Mesendoderm (in vitro differentiated cells): ENCODE measurements at regions not wholly inside any gene's neighbourhood (a gene's known extent, or its start where the extent isn't known, plus 50 kb on each side); places are given as distances from the start of the nearest gene placed in this dataset.

Experiments used
- DNase-seq: peaks from one replicate; pipeline ENCODE4 v3.0.0; 2013
- H2AK5ac ChIP-seq: 2 replicates; pipeline ENCODE4 v1.6.1; 2013; ENCODE audit warnings: low read length, inconsistent platforms
- H2BK120ac ChIP-seq: 2 replicates; pipeline ENCODE4 v1.6.1; 2013; ENCODE audit warnings: low read depth, mild to moderate bottlenecking, low read length, moderate library complexity, mixed read lengths
- H2BK15ac ChIP-seq: replicated peaks from 2 replicates; pipeline ENCODE4 v1.6.1; 2013; ENCODE audit warnings: low read depth, mild to moderate bottlenecking, moderate library complexity
- H2BK5ac ChIP-seq: 2 replicates; pipeline ENCODE4 v1.6.1; 2013; ENCODE audit warnings: low read length, inconsistent platforms
- H3K18ac ChIP-seq: 2 replicates; pipeline ENCODE4 v1.6.1; 2013; ENCODE audit warnings: mild to moderate bottlenecking, low read length, mixed read lengths
- H3K23ac ChIP-seq: one replicate; pipeline ENCODE4 v1.6.1; 2013; ENCODE audit warnings: low read length
- H3K27ac ChIP-seq: 2 replicates; pipeline ENCODE4 v1.5.1; 2013; ENCODE audit warnings: low read depth, mild to moderate bottlenecking, inconsistent platforms, low read length, moderate library complexity
- H3K27me3 ChIP-seq: 2 replicates; pipeline ENCODE4 v1.6.1; 2013; ENCODE audit warnings: low read length, control low read depth, mild to moderate bottlenecking, inconsistent platforms; ENCODE audit not compliant: insufficient read depth, poor library complexity
- H3K36me3 ChIP-seq: 2 replicates; pipeline ENCODE4 v1.6.1; 2013; ENCODE audit warnings: low read length, inconsistent platforms; ENCODE audit not compliant: control insufficient read depth, insufficient read depth
- H3K4ac ChIP-seq: one replicate; pipeline ENCODE4 v1.6.1; 2013; ENCODE audit warnings: low read depth, mild to moderate bottlenecking, low read length, moderate library complexity
- H3K4me1 ChIP-seq: 2 replicates; pipeline ENCODE4 v1.6.1; 2013; ENCODE audit warnings: low read depth, low read length, inconsistent platforms; ENCODE audit not compliant: control insufficient read depth
- H3K4me2 ChIP-seq: 2 replicates; pipeline ENCODE4 v1.6.1; 2013; ENCODE audit warnings: low read length
- H3K4me3 ChIP-seq: 2 replicates; pipeline ENCODE4 v1.5.1; 2013; ENCODE audit warnings: mild to moderate bottlenecking, low read length
- H3K56ac ChIP-seq: one replicate; pipeline ENCODE4 v1.6.1; 2013; ENCODE audit warnings: low read length
- H3K79me1 ChIP-seq: 2 replicates; pipeline ENCODE4 v1.6.1; 2013; ENCODE audit warnings: low read length, inconsistent platforms
- H3K79me2 ChIP-seq: 2 replicates; pipeline ENCODE4 v1.6.1; 2013; ENCODE audit warnings: mild to moderate bottlenecking, low read length; ENCODE audit not compliant: control insufficient read depth, insufficient read depth
- H3K9ac ChIP-seq: 2 replicates; pipeline ENCODE4 v1.6.1; 2013; ENCODE audit warnings: low read length, inconsistent platforms
- H4K5ac ChIP-seq: one replicate; pipeline ENCODE4 v1.6.1; 2013; ENCODE audit warnings: low read length
- H4K8ac ChIP-seq: one replicate; pipeline ENCODE4 v1.6.1; 2013; ENCODE audit warnings: low read depth, mild to moderate bottlenecking, control low read depth, low read length, moderate library complexity
- WGBS: extraction: QIAGEN DNeasy Blood & Tissue Kit; methylation state at CpG from one replicate; pipeline ENCODE4 v1.1.7; 2013; ENCODE audit warnings: low lambda C conversion rate, missing lambda C conversion rate; ENCODE audit not compliant: insufficient coverage; ENCODE audit errors: extremely low coverage; 5-methylcytosine and 5-hydroxymethylcytosine counted together

DNA sequence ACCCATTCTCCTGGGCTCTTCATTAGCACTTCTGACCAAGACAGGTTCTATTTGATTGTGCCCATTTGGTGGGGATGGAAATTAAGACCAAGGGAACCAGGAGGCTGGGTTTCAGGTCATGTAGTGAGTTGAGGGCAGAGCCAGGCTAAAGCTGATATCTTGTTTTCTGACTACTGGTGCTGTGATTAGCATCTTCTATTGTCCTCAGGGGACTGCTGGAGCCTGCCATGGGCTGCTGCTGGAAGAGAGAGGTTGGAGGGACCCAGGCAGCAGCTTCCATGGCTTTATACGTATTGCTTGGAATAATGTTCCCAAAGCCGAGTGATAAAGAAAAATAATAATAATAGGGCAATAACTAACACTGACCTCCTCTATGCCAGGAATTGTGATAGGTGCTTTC, 211.4 kb upstream of the ROPN1 start:
- H3K4me3 ChIP-seq = no peak overlapping the region
- H2AK5ac ChIP-seq = no peak overlapping the region
- no peaks in the 10 kb centered on the region for H3K27me3 ChIP-seq
- H3K79me1 ChIP-seq = no peaks in the 10 kb centered on the region
- no peak overlapping the region for H2BK120ac ChIP-seq
- H4K8ac ChIP-seq = no peak overlapping the region
- H2BK15ac ChIP-seq = no peak overlapping the region
- H3K23ac ChIP-seq = no peak overlapping the region
- H3K9ac ChIP-seq = no peak overlapping the region
- no peak for DNase-seq
- H3K36me3 ChIP-seq = no peaks in the 10 kb centered on the region
- H3K27ac ChIP-seq = no peak overlapping the region
- no peaks in the 10 kb centered on the region for H3K79me2 ChIP-seq
- H3K4me2 ChIP-seq = no peak overlapping the region
- H3K4me1 ChIP-seq = peaks cover 3% of the 10 kb centered on the region
- no peak overlapping the region for H3K4ac ChIP-seq
- no peak overlapping the region for H3K18ac ChIP-seq
- H3K56ac ChIP-seq = no peak overlapping the region
- no peak overlapping the region for H4K5ac ChIP-seq
- no peak overlapping the region for H2BK5ac ChIP-seq
- WGBS = no CpG with 5 or more reads among the region's 2 CpGs

DNA sequence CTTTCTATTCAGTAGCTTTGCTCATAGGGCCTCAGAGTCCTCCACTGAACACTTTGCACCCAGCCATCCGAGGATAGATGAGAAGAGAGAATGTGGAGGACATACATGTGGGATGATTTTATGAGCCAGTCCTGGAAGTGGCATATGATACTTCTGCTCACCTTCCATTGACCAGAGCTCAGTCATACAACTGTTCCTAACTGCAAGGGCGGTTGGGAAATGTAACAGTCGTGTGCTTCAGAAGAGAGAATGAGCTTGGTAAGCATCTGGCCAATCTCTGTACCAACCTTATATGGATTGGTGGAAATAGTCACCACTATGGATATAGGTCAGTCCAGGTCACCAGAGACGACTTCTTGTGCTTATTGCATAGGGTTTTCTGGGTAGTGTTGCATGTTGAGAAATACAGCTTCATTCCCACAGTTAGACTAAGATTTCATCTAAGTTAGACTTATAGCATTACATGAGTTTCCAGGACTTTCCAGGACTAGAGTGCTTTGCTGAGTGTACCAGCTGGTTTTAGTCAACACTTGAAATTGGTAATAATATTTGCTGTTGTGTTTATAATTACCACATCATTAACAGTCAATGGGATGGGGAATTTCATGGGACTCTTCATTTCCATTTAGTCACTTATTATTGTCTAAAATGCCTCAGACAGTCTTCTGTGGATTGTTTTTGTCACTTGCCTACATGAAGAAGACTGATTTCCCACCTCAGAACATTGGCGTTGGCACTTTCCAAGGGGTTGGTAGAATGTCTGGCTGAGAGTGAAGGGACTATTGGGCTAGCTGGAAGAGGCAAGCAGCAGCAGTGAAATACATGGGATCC, 214.5 kb upstream of the ROPN1 start:
- H3K27ac ChIP-seq = no peak overlapping the region
- H3K9ac ChIP-seq = no peak overlapping the region
- no peaks in the 10 kb centered on the region for H3K79me2 ChIP-seq
- no peak overlapping the region for H3K23ac ChIP-seq
- H3K56ac ChIP-seq = no peak overlapping the region
- no peaks in the 10 kb centered on the region for H3K27me3 ChIP-seq
- H4K5ac ChIP-seq = no peak overlapping the region
- no peak overlapping the region for H2BK5ac ChIP-seq
- no peak for DNase-seq
- H3K4me3 ChIP-seq = no peak overlapping the region
- WGBS = no CpG with 5 or more reads among the region's 5 CpGs
- H3K36me3 ChIP-seq = no peaks in the 10 kb centered on the region
- no peak overlapping the region for H3K18ac ChIP-seq
- peaks cover 3% of the 10 kb centered on the region for H3K4me1 ChIP-seq
- no peak overlapping the region for H2BK15ac ChIP-seq
- H3K4ac ChIP-seq = no peak overlapping the region
- no peak overlapping the region for H4K8ac ChIP-seq
- no peak overlapping the region for H3K4me2 ChIP-seq
- no peaks in the 10 kb centered on the region for H3K79me1 ChIP-seq
- H2BK120ac ChIP-seq = no peak overlapping the region
- no peak overlapping the region for H2AK5ac ChIP-seq

DNA sequence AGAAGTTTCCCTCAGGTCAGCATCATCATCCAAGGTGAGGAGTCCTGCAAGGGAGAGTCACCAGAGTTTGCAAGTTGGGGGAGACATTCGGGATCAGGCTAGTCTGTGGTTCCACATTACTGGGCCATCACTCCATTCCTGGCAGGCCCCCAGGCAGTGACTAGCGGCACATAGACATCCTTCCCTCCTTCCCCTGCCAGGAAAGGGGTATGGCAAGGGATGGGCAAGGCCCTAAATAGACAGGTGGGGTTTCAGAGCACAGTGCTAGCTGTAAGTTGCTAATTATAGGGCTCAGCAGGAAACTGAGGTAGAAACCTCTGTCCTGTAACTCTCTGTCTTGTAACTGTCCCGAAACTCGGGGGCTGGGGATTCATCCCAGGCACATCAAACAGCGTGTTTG, 215.2 kb upstream of the ROPN1 start:
- H2BK15ac ChIP-seq = no peak overlapping the region
- no peaks in the 10 kb centered on the region for H3K79me2 ChIP-seq
- no peak overlapping the region for H2AK5ac ChIP-seq
- no peaks in the 10 kb centered on the region for H3K36me3 ChIP-seq
- no peak overlapping the region for H3K9ac ChIP-seq
- H3K4ac ChIP-seq = no peak overlapping the region
- WGBS = no CpG with 5 or more reads among the region's 5 CpGs
- H3K18ac ChIP-seq = no peak overlapping the region
- H2BK5ac ChIP-seq = no peak overlapping the region
- no peak overlapping the region for H3K27ac ChIP-seq
- no peak for DNase-seq
- H3K79me1 ChIP-seq = no peaks in the 10 kb centered on the region
- H4K8ac ChIP-seq = no peak overlapping the region
- no peak overlapping the region for H4K5ac ChIP-seq
- H3K56ac ChIP-seq = no peak overlapping the region
- no peak overlapping the region for H3K4me3 ChIP-seq
- H3K4me1 ChIP-seq = peaks cover 3% of the 10 kb centered on the region
- no peak overlapping the region for H3K23ac ChIP-seq
- no peak overlapping the region for H3K4me2 ChIP-seq
- H3K27me3 ChIP-seq = no peaks in the 10 kb centered on the region
- no peak overlapping the region for H2BK120ac ChIP-seq

DNA sequence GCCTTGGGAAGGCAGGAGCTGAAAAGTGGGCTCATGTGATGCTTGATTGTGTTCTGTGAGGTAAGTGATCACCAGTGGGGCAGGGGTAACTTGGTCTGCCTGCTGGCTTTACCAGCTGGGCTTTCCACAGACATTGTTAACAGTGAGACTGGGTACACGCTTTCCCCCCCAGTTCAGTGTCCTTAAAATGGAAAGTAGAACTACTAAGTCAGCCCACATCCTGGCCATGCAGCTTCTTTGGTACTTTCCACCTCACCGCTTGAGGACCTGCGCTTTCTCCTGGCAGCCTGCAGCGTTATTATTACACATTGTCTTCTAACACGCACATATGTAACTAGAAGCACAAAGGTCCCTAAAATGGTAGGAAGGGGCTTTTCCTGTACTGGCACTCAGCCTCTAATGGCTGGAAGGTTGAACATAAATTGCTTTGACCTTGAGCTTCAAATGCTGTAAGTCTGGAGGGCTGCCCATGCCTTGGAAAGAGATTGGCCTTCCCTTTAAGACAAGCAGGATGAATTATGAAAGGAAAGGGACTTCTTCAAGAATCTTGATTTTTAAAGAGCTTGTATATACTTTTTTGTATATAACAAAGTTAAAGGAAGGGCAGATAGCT, 216.1 kb upstream of the ROPN1 start:
- Histone ChIP-seq H3K9ac (no peak overlapping the region), H2AK5ac (no peak overlapping the region), H3K4me2 (no peak overlapping the region), H2BK120ac (no peak overlapping the region), H4K8ac (no peak overlapping the region), H3K79me2 (no peaks in the 10 kb centered on the region), H2BK5ac (no peak overlapping the region), H3K4me1 (peaks cover 2% of the 10 kb centered on the region), H3K4ac (no peak overlapping the region), H3K56ac (no peak overlapping the region), H3K27me3 (no peaks in the 10 kb centered on the region), H3K23ac (no peak overlapping the region), H3K18ac (no peak overlapping the region), H3K4me3 (no peak overlapping the region), H3K27ac (no peak overlapping the region), H2BK15ac (no peak overlapping the region), H4K5ac (no peak overlapping the region), H3K36me3 (no peaks in the 10 kb centered on the region), H3K79me1 (no peaks in the 10 kb centered on the region)
- no CpG with 5 or more reads among the region's 5 CpGs for WGBS
- DNase-seq = no peak

DNA sequence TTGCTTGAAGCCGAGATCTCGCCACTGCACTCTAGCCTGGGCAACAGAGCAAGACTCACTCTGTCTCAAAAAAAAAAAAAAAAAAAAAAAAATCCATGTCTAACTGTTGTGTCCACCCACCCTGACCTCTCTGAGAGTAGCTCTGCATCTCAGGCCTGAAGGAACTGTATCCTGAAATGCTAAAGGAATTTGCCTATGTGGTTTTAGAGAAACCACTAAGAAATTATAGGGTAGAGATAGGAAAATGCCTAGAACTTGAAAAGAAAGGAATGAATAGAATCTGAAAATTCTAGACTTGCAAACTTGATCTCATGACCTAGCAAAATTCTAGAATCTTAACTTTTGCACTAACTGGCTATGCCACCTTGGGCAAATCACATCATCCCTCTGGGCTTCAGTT, 217.5 kb upstream of the ROPN1 start:
- no CpG with 5 or more reads among the region's 2 CpGs for WGBS
- Histone ChIP-seq H3K18ac (no peak overlapping the region), H4K8ac (no peak overlapping the region), H3K4me1 (no peaks in the 10 kb centered on the region), H3K4ac (no peak overlapping the region), H3K27ac (no peak overlapping the region), H2BK15ac (no peak overlapping the region), H3K27me3 (no peaks in the 10 kb centered on the region), H3K56ac (no peak overlapping the region), H4K5ac (no peak overlapping the region), H3K79me1 (no peaks in the 10 kb centered on the region), H2BK120ac (no peak overlapping the region), H3K4me2 (no peak overlapping the region), H3K9ac (no peak overlapping the region), H3K36me3 (no peaks in the 10 kb centered on the region), H3K23ac (no peak overlapping the region), H2BK5ac (no peak overlapping the region), H3K79me2 (no peaks in the 10 kb centered on the region), H2AK5ac (no peak overlapping the region), H3K4me3 (no peak overlapping the region)
- no peak for DNase-seq

GRCh38 chr3:124210899-124211298, 219.0 kb upstream of the ROPN1 start:
- Histone ChIP-seq H3K4me1 (no peaks in the 10 kb centered on the region), H3K4ac (no peak overlapping the region), H3K36me3 (no peaks in the 10 kb centered on the region), H3K27ac (no peak overlapping the region), H2BK15ac (no peak overlapping the region), H4K5ac (no peak overlapping the region), H3K79me1 (no peaks in the 10 kb centered on the region), H3K4me3 (no peak overlapping the region), H4K8ac (no peak overlapping the region), H2AK5ac (no peak overlapping the region), H2BK120ac (no peak overlapping the region), H3K4me2 (no peak overlapping the region), H3K79me2 (no peaks in the 10 kb centered on the region), H3K56ac (no peak overlapping the region), H3K9ac (no peak overlapping the region), H3K23ac (no peak overlapping the region), H3K18ac (no peak overlapping the region), H2BK5ac (no peak overlapping the region), H3K27me3 (no peaks in the 10 kb centered on the region)
- DNase-seq = no peak
